Activated naive CD4-positive, alpha-beta T cell treated with anti-CD3 and anti-CD28 coated beads for 36 hours (primary cell): ENCODE measurements at regions not wholly inside any gene's neighbourhood (a gene's known extent, or its start where the extent isn't known, plus 50 kb on each side); places are given as distances from the start of the nearest gene placed in this dataset.
"Not testable (repeated sequence)": the region's sequence is repeated elsewhere in the genome, so short reads cannot be mapped to it uniquely, and the experiment has no call there.

Experiments
- CTCF ChIA-PET: fragments of 350-600 bp; sonication (Branson Sonifier 250); formaldehyde crosslinking; loops from one replicate; lab custom pipeline; 2021; ENCODE audit warnings: antibody characterized with exemption; lab: Charles Lee
- DNase-seq: peaks from one replicate; pipeline ENCODE4 v3.0.0-alpha.2; 2020
- H3K27ac Mint-ChIP-seq: one replicate; pipeline ENCODE4 v1.8.0; 2021; ENCODE audit warnings: mild to moderate bottlenecking, mixed read lengths
- H3K27me3 Mint-ChIP-seq: one replicate; pipeline ENCODE4 v1.8.0; 2021; ENCODE audit warnings: low read depth, mixed read lengths
- H3K36me3 Mint-ChIP-seq: one replicate; pipeline ENCODE4 v1.8.0; 2021; ENCODE audit warnings: low read depth, mixed read lengths
- H3K4me1 Mint-ChIP-seq: one replicate; pipeline ENCODE4 v1.8.0; 2021; ENCODE audit warnings: low read depth, mixed read lengths
- H3K4me3 Mint-ChIP-seq: one replicate; pipeline ENCODE4 v1.8.0; 2021; ENCODE audit warnings: mild to moderate bottlenecking, moderate library complexity, mixed read lengths
- H3K9me3 Mint-ChIP-seq: one replicate; pipeline ENCODE4 v1.8.0; 2021; ENCODE audit warnings: mixed read lengths
- intact Hi-C: fragments of 100-400 bp; cut with micrococcal nuclease; formaldehyde crosslinking; loops from one replicate; pipeline ENCODE4 v1.15.1; 2023

- CTCF ChIA-PET, result no interaction called here
- no peaks in the 10 kb centered on the region for H3K4me1 Mint-ChIP-seq
- H3K4me3 Mint-ChIP-seq, result no peak overlapping the region
- intact Hi-C loops, result no loop called here
- no peak for DNase-seq
- no peaks in the 10 kb centered on the region for H3K36me3 Mint-ChIP-seq
- no peaks in the 10 kb centered on the region for H3K9me3 Mint-ChIP-seq
- no peak overlapping the region for H3K27ac Mint-ChIP-seq
- no peaks in the 10 kb centered on the region for H3K27me3 Mint-ChIP-seq
These were observed 722.9 kb downstream of the BCL11A start for GRCh38 chr2:59830601-59831000.

- DNase-seq, result no peak
- H3K27me3 Mint-ChIP-seq, result no peaks in the 10 kb centered on the region
- no peaks in the 10 kb centered on the region for H3K36me3 Mint-ChIP-seq
- CTCF ChIA-PET, result no interaction called here
- intact Hi-C loops, result no loop called here
- H3K27ac Mint-ChIP-seq, result no peak overlapping the region
- H3K9me3 Mint-ChIP-seq, result no peaks in the 10 kb centered on the region
- H3K4me1 Mint-ChIP-seq, result no peaks in the 10 kb centered on the region
- no peak overlapping the region for H3K4me3 Mint-ChIP-seq
These were observed 725.8 kb downstream of the BCL11A start for GRCh38 chr2:59827677-59828076.

GRCh38 chr2:59826177-59826576, 727.3 kb downstream of the BCL11A start:
- no peak for DNase-seq
- Mint-ChIP-seq H3K4me3 (no peak overlapping the region), H3K27ac (no peak overlapping the region), H3K9me3 (no peaks in the 10 kb centered on the region), H3K27me3 (no peaks in the 10 kb centered on the region), H3K4me1 (no peaks in the 10 kb centered on the region), H3K36me3 (no peaks in the 10 kb centered on the region)
- intact Hi-C loops, result no loop called here
- CTCF ChIA-PET, result no interaction called here

- intact Hi-C loops, result no loop called here
- DNase-seq, result no peak
- CTCF ChIA-PET, result no interaction called here
- H3K9me3 Mint-ChIP-seq, result no peaks in the 10 kb centered on the region
- no peaks in the 10 kb centered on the region for H3K36me3 Mint-ChIP-seq
- no peak overlapping the region for H3K27ac Mint-ChIP-seq
- no peak overlapping the region for H3K4me3 Mint-ChIP-seq
- no peaks in the 10 kb centered on the region for H3K27me3 Mint-ChIP-seq
- H3K4me1 Mint-ChIP-seq, result no peaks in the 10 kb centered on the region
These were observed 729.1 kb downstream of the BCL11A start for GRCh38 chr2:59824314-59824713.

GRCh38 chr2:59816075-59816474, 737.4 kb downstream of the BCL11A start:
- Mint-ChIP-seq H3K4me1 (no peaks in the 10 kb centered on the region), H3K27ac (no peak overlapping the region), H3K36me3 (no peaks in the 10 kb centered on the region), H3K27me3 (no peaks in the 10 kb centered on the region), H3K4me3 (no peak overlapping the region), H3K9me3 (no peaks in the 10 kb centered on the region)
- intact Hi-C loops, result no loop called here
- DNase-seq, result no peak
- CTCF ChIA-PET, result no interaction called here

- not testable (repeated sequence) for H3K36me3 Mint-ChIP-seq
These were observed 743.2 kb downstream of the BCL11A start for GRCh38 chr2:59810283-59810682.

GRCh38 chr2:59806486-59806885, 747.0 kb downstream of the BCL11A start:
- H3K27me3 Mint-ChIP-seq, result no peaks in the 10 kb centered on the region
- intact Hi-C loops, result no loop called here
- CTCF ChIA-PET, result no interaction called here
- H3K9me3 Mint-ChIP-seq, result no peaks in the 10 kb centered on the region
- no peak overlapping the region for H3K4me3 Mint-ChIP-seq
- DNase-seq, result no peak
- H3K36me3 Mint-ChIP-seq, result no peaks in the 10 kb centered on the region
- no peaks in the 10 kb centered on the region for H3K4me1 Mint-ChIP-seq
- no peak overlapping the region for H3K27ac Mint-ChIP-seq

More at GRCh38 chr2:59810283-59810682, 743.2 kb downstream of the BCL11A start:
- H3K27ac Mint-ChIP-seq, CTCF ChIA-PET, DNase-seq, H3K9me3 Mint-ChIP-seq, H3K27me3 Mint-ChIP-seq, H3K4me1 Mint-ChIP-seq, H3K4me3 Mint-ChIP-seq, intact Hi-C loops: not testable (repeated sequence)

GRCh38 chr2:59804732-59805131, 748.7 kb downstream of the BCL11A start:
- no peak overlapping the region for H3K4me3 Mint-ChIP-seq
- no peaks in the 10 kb centered on the region for H3K9me3 Mint-ChIP-seq
- DNase-seq, result no peak
- CTCF ChIA-PET, result no interaction called here
- intact Hi-C loops, result no loop called here
- H3K27me3 Mint-ChIP-seq, result no peaks in the 10 kb centered on the region
- no peak overlapping the region for H3K27ac Mint-ChIP-seq
- no peaks in the 10 kb centered on the region for H3K36me3 Mint-ChIP-seq
- no peaks in the 10 kb centered on the region for H3K4me1 Mint-ChIP-seq

GRCh38 chr2:59803586-59803985, 749.9 kb downstream of the BCL11A start:
- Mint-ChIP-seq H3K4me1 (no peaks in the 10 kb centered on the region), H3K4me3 (no peak overlapping the region), H3K27ac (no peak overlapping the region), H3K9me3 (no peaks in the 10 kb centered on the region), H3K27me3 (no peaks in the 10 kb centered on the region), H3K36me3 (no peaks in the 10 kb centered on the region)
- intact Hi-C loops, result loop anchor here (2.0 kb wide), 1 partner anchor 51 kb away; no protein-coding TSS in a partner anchor
- no peak for DNase-seq
- CTCF ChIA-PET, result no interaction called here

- intact Hi-C loops, result no loop called here
- Mint-ChIP-seq H3K4me3 (no peak overlapping the region), H3K36me3 (no peaks in the 10 kb centered on the region), H3K4me1 (no peaks in the 10 kb centered on the region), H3K27ac (no peak overlapping the region), H3K27me3 (no peaks in the 10 kb centered on the region), H3K9me3 (no peaks in the 10 kb centered on the region)
- DNase-seq, result no peak
- CTCF ChIA-PET, result interaction anchor here (0.7 kb wide), 1 partner anchor 532 kb away, joined by 5 read pairs; no protein-coding TSS in a partner anchor
These were observed 754.7 kb downstream of the BCL11A start for GRCh38 chr2:59798687-59799232.

GRCh38 chr2:59791004-59791618, 762.3 kb downstream of the BCL11A start:
- CTCF ChIA-PET, result no interaction called here
- no peaks in the 10 kb centered on the region for H3K27me3 Mint-ChIP-seq
- intact Hi-C loops, result no loop called here
- no peak overlapping the region for H3K27ac Mint-ChIP-seq
- H3K4me1 Mint-ChIP-seq, result no peaks in the 10 kb centered on the region
- H3K9me3 Mint-ChIP-seq, result no peaks in the 10 kb centered on the region
- H3K4me3 Mint-ChIP-seq, result no peak overlapping the region
- H3K36me3 Mint-ChIP-seq, result no peaks in the 10 kb centered on the region
- DNase-seq, result no peak

GRCh38 chr2:59790186-59791003, 763.1 kb downstream of the BCL11A start:
- CTCF ChIA-PET, result no interaction called here
- Mint-ChIP-seq H3K36me3 (no peaks in the 10 kb centered on the region), H3K9me3 (no peaks in the 10 kb centered on the region), H3K27me3 (no peaks in the 10 kb centered on the region), H3K4me3 (no peak overlapping the region), H3K27ac (no peak overlapping the region), H3K4me1 (no peaks in the 10 kb centered on the region)
- intact Hi-C loops, result no loop called here
- DNase-seq, result no peak

- Mint-ChIP-seq H3K36me3 (no peaks in the 10 kb centered on the region), H3K4me3 (no peak overlapping the region), H3K27me3 (no peaks in the 10 kb centered on the region), H3K27ac (no peak overlapping the region), H3K9me3 (no peaks in the 10 kb centered on the region), H3K4me1 (no peaks in the 10 kb centered on the region)
- DNase-seq, result no peak
- CTCF ChIA-PET, result no interaction called here
- intact Hi-C loops, result no loop called here
These were observed 763.9 kb downstream of the BCL11A start for GRCh38 chr2:59789523-59789922.
